Activated CD4-positive, alpha-beta memory T cell treated with anti-CD3 and anti-CD28 coated beads, Interleukin-2, amount 10 ng/mL, durations not matched to agents 7 days and 5 days (primary cell): ENCODE measurements at regions not wholly inside any gene's neighbourhood (a gene's known extent, or its start where the extent isn't known, plus 50 kb on each side); places are given as distances from the start of the nearest gene placed in this dataset.

Experiments
- CTCF ChIA-PET: fragments of 350-600 bp; sonication (Branson Sonifier 250); formaldehyde crosslinking; loops from one replicate; lab custom pipeline; 2021; ENCODE audit warnings: antibody characterized with exemption, inconsistent platforms; lab: Charles Lee
- POLR2A ChIA-PET: fragments of 350-600 bp; sonication (Branson Sonifier 250); formaldehyde crosslinking; loops from one replicate; lab custom pipeline; 2021; ENCODE audit warnings: antibody characterized with exemption; lab: Charles Lee
- DNase-seq: peaks from one replicate; pipeline ENCODE4 v3.0.0-alpha.2; 2020
- H3K27ac Mint-ChIP-seq: one replicate; pipeline ENCODE4 v1.8.0; 2021; ENCODE audit warnings: mild to moderate bottlenecking, mixed read lengths
- H3K27me3 Mint-ChIP-seq: one replicate; pipeline ENCODE4 v1.8.0; 2021; ENCODE audit warnings: mixed read lengths
- H3K36me3 Mint-ChIP-seq: one replicate; pipeline ENCODE4 v1.8.0; 2021; ENCODE audit warnings: low read depth, mixed read lengths
- H3K4me1 Mint-ChIP-seq: one replicate; pipeline ENCODE4 v1.8.0; 2021; ENCODE audit warnings: mixed read lengths
- H3K4me3 Mint-ChIP-seq: one replicate; pipeline ENCODE4 v1.8.0; 2021; ENCODE audit warnings: mild to moderate bottlenecking, mixed read lengths
- H3K9me3 Mint-ChIP-seq: one replicate; pipeline ENCODE4 v1.8.0; 2021; ENCODE audit warnings: mixed read lengths

- CTCF ChIA-PET, result no interaction called here
- POLR2A ChIA-PET, result no interaction called here
- Mint-ChIP-seq H3K27me3 (peaks cover 21% of the 10 kb centered on the region), H3K36me3 (no peaks in the 10 kb centered on the region), H3K9me3 (no peaks in the 10 kb centered on the region), H3K27ac (no peak overlapping the region), H3K4me1 (no peaks in the 10 kb centered on the region), H3K4me3 (no peak overlapping the region)
- DNase-seq, result no peak
These were observed 104.4 kb downstream of the LIPG start for GRCh38 chr18:49666045-49666775.

- Mint-ChIP-seq H3K4me3 (no peak overlapping the region), H3K27ac (no peak overlapping the region), H3K4me1 (no peaks in the 10 kb centered on the region), H3K36me3 (no peaks in the 10 kb centered on the region), H3K9me3 (no peaks in the 10 kb centered on the region), H3K27me3 (peaks cover 22% of the 10 kb centered on the region)
- POLR2A ChIA-PET, result no interaction called here
- CTCF ChIA-PET, result no interaction called here
- DNase-seq, result no peak
These were observed 102.3 kb downstream of the LIPG start for GRCh38 chr18:49663899-49664890.

DNA sequence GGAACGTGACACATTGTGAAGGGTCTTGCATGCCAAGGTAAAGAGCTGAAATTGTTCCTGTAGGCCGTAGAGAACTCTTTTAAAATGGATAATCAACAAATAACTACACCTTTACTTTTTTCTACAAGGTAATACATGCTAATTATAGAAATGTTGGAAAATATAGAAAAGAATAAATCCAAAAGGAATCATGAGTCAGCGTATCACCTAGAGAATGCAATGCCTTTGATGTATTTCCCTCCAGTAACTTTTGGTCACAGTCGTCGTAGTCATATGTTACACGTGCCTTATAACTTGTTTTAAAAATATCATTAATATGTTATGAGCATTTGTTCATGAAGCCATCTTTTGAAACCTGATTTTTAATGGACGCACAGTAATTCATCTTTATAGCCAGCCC is 100.6 kb downstream of the LIPG start:
- ChIA-PET CTCF (no interaction called here), POLR2A (no interaction called here)
- no peaks in the 10 kb centered on the region for H3K9me3 Mint-ChIP-seq
- no peak for DNase-seq
- no peak overlapping the region for H3K27ac Mint-ChIP-seq
- no peak overlapping the region for H3K4me3 Mint-ChIP-seq
- H3K36me3 Mint-ChIP-seq, result no peaks in the 10 kb centered on the region
- no peaks in the 10 kb centered on the region for H3K4me1 Mint-ChIP-seq
- peaks cover 17% of the 10 kb centered on the region for H3K27me3 Mint-ChIP-seq

GRCh38 chr18:49658823-49659404 is 97.1 kb downstream of the LIPG start:
- Mint-ChIP-seq H3K27ac (no peak overlapping the region), H3K9me3 (no peaks in the 10 kb centered on the region), H3K27me3 (peaks cover 3% of the 10 kb centered on the region), H3K4me3 (no peak overlapping the region), H3K36me3 (no peaks in the 10 kb centered on the region), H3K4me1 (no peaks in the 10 kb centered on the region)
- DNase-seq, result no peak
- CTCF ChIA-PET, result no interaction called here
- POLR2A ChIA-PET, result no interaction called here

DNA sequence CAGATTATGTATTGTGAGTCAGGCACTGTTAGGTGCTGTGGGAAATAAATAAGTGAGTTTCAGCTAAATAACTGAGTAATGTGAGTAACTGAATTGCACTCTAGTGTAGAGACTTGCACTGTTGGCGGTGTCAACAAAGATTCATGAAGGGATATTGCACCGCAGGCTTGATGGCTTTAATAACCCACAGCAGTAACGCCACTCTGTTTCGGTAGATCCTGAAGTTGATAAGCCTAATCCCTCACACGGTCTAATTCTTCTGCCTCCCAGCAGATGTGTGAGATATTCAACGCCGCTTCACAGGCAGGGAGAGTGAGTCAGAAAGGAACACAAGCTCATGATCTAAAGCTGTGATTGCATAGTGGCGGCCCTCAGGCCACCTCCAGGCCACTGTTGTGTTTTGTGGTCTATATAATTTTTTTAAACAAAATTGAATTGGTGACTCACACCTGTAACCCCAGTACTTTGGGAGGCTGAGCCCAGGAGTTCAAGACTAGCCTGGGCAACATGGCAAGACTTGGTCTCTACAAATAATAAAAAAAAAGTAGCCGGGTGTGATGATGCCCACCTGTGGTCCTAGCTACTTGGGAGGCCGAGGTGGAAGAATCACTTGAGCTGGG is 94.3 kb downstream of the LIPG start:
- ChIA-PET POLR2A (interaction anchor here (0.7 kb wide), 1 partner anchor 56 kb away, joined by 3 read pairs; no protein-coding TSS in a partner anchor), CTCF (no interaction called here)
- H3K36me3 Mint-ChIP-seq, result no peaks in the 10 kb centered on the region
- no peak overlapping the region for H3K27ac Mint-ChIP-seq
- H3K4me3 Mint-ChIP-seq, result no peak overlapping the region
- H3K4me1 Mint-ChIP-seq, result no peaks in the 10 kb centered on the region
- H3K27me3 Mint-ChIP-seq, result peaks cover 3% of the 10 kb centered on the region
- no peak for DNase-seq
- H3K9me3 Mint-ChIP-seq, result no peaks in the 10 kb centered on the region

DNA sequence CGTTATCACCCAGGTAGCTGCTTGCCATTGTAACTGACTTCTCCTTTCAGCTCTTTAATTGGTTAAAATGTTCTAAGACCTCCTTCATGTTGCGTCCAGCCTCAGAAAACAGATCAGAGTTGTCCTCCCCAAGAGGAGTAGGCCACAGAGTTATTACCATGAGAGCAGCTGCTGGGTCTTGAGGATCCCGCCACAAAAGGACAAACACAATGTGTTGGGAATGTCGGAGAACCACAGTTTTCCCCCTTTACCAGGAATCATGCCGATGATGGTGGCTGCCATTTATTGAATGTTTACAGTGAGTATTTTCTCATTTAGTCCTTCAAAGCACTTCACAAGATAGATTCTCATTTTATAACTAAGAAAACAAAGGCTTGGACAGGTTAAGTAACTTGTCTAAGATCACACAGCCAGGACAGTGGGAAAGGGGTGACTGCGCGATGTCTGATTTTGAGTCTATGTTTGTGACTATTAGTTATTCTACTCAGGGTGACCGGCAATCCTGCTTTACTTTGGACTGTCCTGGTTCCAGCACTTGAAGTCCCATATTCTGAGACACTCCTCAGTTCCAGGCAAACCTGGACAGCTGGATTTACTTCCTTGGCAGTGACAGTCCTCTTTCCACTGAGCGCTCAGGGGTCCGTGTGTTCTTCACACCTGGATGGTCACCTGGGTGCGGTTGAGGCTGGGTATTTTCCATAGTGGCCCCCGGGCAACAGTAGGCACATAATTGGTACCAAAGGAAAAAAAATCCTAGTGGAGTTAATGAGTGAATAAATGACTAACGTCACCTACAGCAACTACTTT is 93.6 kb downstream of the LIPG start:
- ChIA-PET CTCF (no interaction called here), POLR2A (no interaction called here)
- Mint-ChIP-seq H3K36me3 (no peaks in the 10 kb centered on the region), H3K9me3 (no peaks in the 10 kb centered on the region), H3K4me1 (no peaks in the 10 kb centered on the region), H3K4me3 (no peak overlapping the region), H3K27me3 (peaks cover 3% of the 10 kb centered on the region), H3K27ac (no peak overlapping the region)
- DNase-seq, result no peak

- no peaks in the 10 kb centered on the region for H3K9me3 Mint-ChIP-seq
- no peak overlapping the region for H3K27ac Mint-ChIP-seq
- CTCF ChIA-PET, result no interaction called here
- H3K4me3 Mint-ChIP-seq, result no peak overlapping the region
- no peaks in the 10 kb centered on the region for H3K27me3 Mint-ChIP-seq
- no peaks in the 10 kb centered on the region for H3K4me1 Mint-ChIP-seq
- POLR2A ChIA-PET, result no interaction called here
- no peak for DNase-seq
- H3K36me3 Mint-ChIP-seq, result no peaks in the 10 kb centered on the region
These were observed 92.5 kb downstream of the LIPG start for GRCh38 chr18:49654347-49654746.

DNA sequence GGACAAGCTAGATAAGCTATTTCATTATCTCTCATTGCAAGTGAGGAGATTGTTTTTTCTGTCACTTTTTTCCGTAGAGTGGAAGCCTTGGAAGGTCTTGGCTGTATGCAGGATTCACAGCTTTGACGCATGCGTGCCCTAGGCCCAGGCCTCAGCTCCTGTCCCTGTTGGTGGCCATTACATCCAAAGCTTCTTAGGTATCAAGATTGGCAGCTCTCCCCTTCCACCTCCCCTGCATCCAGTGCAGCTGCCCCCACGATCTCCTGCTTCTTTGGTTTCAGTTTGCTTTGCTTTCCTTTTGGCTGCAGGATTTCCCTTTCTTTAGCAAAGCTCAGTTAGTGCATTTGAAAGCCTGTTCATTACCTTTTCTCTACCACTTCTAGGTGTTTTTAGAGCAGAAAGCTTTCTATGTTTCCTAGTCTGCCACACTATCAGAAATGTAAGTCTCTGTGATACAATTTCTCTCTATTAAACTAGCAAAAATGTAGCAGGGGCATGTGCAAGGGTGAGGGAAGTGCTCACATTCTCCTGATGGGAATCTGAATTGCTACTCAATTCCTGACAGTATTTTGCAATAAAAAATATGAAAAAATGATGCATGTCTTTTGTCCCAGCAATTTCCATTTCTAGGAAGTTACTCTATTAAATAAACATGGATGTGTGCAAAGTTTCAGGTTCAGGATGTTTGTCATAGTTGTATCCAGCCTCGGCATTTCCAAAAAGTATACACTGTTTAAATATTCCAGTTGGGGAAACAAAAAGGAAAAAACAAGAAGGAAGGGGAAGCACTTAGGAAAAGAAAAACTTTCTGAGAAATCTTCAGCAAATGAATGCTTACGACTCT is 91.2 kb downstream of the LIPG start:
- ChIA-PET POLR2A (no interaction called here), CTCF (interaction anchor here (0.8 kb wide), 1 partner anchor 208 kb away, joined by 3 read pairs; no protein-coding TSS in a partner anchor)
- no peaks in the 10 kb centered on the region for H3K9me3 Mint-ChIP-seq
- no peaks in the 10 kb centered on the region for H3K36me3 Mint-ChIP-seq
- H3K27me3 Mint-ChIP-seq, result no peaks in the 10 kb centered on the region
- H3K27ac Mint-ChIP-seq, result no peak overlapping the region
- H3K4me3 Mint-ChIP-seq, result no peak overlapping the region
- no peak for DNase-seq
- no peaks in the 10 kb centered on the region for H3K4me1 Mint-ChIP-seq

GRCh38 chr18:49651033-49651432 is 89.2 kb downstream of the LIPG start:
- Mint-ChIP-seq H3K4me3 (no peak overlapping the region), H3K27me3 (no peaks in the 10 kb centered on the region), H3K9me3 (no peaks in the 10 kb centered on the region), H3K36me3 (no peaks in the 10 kb centered on the region), H3K27ac (no peak overlapping the region), H3K4me1 (no peaks in the 10 kb centered on the region)
- DNase-seq, result no peak
- ChIA-PET CTCF (no interaction called here), POLR2A (no interaction called here)

DNA sequence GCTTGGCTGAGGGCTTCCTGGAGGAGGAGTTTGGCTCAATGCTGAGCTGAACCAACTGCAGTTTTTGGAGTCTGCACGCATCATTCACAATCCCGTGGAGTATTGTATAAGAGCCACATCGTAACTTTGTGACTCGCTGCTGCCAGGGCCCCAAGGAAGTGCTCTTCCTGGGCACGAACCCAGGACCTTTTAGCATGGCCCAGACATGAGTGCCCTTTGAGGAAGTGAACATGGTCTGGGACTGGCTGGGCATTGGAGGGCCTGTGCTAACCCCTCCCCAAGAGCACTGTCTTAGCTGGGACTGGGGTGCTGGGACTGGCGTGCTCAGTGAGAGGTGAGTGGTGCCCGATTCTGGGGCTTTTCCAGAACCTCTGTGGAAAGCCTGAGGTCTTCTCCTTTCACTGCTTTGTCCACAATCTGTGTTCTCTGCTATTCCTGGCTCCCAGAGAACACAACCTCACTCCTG is 88.6 kb downstream of the LIPG start:
- no peaks in the 10 kb centered on the region for H3K4me1 Mint-ChIP-seq
- POLR2A ChIA-PET, result no interaction called here

GRCh38 chr18:49648811-49649210 is 87.0 kb downstream of the LIPG start:
- Mint-ChIP-seq H3K27me3 (no peaks in the 10 kb centered on the region), H3K4me3 (no peak overlapping the region), H3K4me1 (no peaks in the 10 kb centered on the region), H3K36me3 (no peaks in the 10 kb centered on the region), H3K27ac (no peak overlapping the region), H3K9me3 (no peaks in the 10 kb centered on the region)
- ChIA-PET POLR2A (no interaction called here), CTCF (no interaction called here)
- no peak for DNase-seq

More for the DNA sequence above, 88.6 kb downstream of the LIPG start:
- Mint-ChIP-seq H3K27me3 (no peaks in the 10 kb centered on the region), H3K27ac (no peak overlapping the region), H3K9me3 (no peaks in the 10 kb centered on the region), H3K36me3 (no peaks in the 10 kb centered on the region), H3K4me3 (no peak overlapping the region)
- no peak for DNase-seq
- CTCF ChIA-PET, result no interaction called here
